ENCODE measurements at regions not wholly inside any gene's neighbourhood (a gene's known extent, or its start where the extent isn't known, plus 50 kb on each side); places are given as distances from the start of the nearest gene placed in this dataset.

DNA sequence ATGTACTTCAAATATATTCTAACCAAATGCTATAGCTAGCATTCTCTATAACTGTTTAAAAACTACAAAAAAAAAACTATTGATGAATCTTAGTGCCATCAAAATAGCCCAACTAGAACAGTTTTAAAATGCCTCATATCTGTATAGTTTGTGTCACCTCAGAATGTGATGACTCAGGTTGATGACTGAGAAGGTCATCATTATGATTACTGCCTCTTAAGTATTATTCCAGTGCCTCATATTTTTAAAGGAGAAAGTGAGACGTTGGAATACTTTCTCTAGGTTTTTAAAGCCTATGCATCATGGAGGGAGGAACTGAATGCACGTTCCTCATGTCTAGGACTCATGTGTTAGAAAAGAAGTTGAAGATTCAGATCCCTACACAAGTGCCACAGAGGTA, 88.2 kb downstream of the TMA16 start:
- DNase-seq (ENCODE audit: low read depth, low spot score): no peak

DNA sequence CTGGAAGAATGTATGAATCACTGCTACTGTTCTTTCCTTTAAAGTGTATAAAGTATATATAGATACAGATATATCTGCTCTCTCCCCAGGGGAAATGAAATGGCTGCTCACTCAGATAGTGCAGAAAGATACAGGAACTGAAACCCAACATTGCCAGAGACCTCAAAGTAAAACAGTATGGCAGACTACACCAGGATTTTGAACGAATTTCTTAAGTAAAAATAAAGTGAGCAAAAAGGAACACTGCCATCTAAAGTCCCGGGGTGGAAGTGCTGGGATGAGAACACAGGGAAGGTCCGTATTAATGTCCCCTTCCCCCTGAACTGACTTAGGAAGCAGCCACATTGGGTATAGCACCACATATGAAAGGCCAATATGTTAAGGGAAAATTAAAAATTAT, 93.4 kb downstream of the TMA16 start:
- DNase-seq (ENCODE audit: low read depth, low spot score): no peak

DNA sequence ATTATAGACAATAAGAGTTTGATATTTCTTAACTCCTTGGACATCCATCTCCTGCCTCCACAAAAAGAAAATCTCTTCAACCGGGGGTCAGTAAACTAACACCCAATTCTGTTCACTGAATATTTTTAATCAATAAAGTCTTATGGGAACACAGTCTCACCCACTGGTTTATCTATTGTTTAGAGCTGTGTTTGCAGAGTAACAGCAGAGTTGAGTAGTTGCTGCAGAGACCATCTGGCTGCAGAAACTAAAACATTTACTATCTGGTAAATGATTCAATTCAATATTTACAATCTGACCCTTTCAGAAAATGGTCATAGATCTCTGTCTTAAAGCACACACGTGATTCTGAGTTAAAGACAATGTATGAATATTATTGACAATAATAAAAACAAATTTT, 94.0 kb downstream of the TMA16 start:
- no peak for DNase-seq (ENCODE audit: low read depth, low spot score)

DNA sequence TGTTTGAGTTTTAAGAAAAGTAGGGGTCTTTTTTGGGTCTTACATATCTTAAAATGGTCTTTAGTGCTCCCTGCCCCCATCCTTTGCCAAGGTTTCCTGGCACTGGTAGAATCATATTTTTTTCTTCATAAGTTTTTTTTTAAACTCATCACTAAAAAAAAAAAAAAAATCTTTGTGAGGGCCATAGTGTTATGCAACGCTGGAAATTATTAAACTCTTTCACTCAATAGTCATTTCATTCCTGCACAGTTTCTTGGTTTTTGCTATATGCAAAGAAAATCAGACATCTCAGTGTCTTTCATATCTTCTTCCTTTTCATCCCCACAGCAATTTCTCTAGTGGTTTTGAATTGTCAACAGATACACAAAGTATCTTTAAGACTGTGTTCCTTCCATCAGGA, 95.6 kb downstream of the TMA16 start:
- no peak for DNase-seq (ENCODE audit: low read depth, low spot score)

DNA sequence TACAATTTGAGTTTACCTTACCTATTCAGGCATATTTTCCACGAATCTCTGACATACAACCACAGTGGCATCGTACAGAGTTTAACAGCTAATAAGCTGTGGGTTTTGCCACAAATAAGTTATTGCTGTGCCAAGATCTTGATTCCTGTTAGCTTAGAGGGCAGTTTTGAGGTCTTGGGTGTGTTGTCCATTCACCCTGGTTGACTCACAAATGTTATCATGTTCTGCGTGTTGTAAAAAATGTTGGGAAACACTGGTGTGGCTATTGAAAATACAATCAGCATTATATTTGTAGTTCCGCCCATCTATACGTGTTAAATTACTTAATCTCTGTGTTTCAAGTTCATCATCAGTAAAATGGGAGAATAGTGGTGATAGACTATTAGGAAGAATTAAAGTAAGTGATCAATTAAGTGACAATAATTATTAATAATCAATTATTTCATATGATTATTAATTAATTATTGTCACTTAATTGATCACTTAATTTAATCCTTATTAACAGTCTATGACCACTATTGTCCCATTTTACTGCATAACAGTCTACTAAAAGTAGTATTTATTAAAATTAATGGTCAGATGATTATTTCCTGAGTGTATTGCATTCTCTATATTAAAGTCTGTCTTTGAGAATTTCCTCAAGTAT, 96.3 kb downstream of the TMA16 start:
- no peak for DNase-seq (ENCODE audit: low read depth, low spot score)

DNA sequence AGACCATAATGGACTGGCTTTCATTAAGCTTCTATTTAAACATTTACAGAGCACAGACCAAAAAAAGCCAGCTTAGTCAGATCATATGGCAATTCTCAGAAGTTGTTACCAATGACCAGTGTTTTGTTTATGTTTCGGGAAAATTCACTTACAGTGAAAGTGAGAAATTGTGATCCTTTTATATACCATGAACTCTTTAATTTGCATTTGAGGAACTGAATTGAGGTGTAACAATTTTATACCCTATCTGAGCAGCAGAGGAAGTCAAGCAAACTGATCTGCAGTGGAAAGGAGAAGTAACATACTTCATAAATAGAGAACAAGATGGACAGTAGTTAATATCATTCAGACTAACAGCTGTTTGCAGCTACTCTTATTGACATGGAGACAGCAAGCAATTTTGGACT, 97.1 kb downstream of the TMA16 start:
- DNase-seq (ENCODE audit: low read depth, low spot score): no peak

DNA sequence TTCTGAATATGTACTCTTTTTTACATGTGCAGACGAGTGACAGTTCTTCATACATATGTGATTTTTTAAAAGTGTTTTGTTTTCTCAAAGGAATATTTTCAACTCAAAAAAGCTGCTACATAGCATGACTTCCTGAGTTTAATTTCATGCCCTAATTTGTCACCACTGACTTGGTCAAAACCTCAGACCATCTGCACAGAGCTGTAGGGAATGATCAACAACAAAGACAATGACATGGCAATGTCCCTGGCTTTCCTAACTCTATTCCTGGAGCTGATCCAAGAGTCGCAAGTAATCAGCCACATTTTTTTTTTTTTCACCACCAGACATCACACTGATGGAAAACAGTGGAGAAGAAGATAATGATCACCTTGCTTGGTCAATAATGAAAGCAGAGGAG, 97.7 kb downstream of the TMA16 start:
- DNase-seq (ENCODE audit: low read depth, low spot score): no peak

DNA sequence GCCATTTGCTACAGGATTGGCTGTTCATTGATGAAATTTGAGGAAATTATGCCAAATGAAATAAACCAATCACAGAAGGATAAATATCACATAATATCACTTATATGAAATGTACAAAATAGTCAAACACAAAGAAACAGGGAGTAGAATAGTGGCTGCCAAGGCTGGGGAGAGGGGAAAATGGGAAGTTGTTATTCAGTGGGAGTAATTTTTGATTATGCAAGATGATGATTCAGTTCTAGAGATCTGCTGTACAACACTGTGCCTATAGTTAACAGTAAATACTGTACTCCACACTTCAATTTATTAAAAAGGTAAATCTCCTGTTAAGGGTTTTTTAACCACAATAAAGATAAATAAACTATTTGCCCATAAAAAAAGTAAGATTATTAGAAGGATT, 101.1 kb downstream of the TMA16 start:
- DNase-seq (ENCODE audit: low read depth, low spot score): no peak

DNA sequence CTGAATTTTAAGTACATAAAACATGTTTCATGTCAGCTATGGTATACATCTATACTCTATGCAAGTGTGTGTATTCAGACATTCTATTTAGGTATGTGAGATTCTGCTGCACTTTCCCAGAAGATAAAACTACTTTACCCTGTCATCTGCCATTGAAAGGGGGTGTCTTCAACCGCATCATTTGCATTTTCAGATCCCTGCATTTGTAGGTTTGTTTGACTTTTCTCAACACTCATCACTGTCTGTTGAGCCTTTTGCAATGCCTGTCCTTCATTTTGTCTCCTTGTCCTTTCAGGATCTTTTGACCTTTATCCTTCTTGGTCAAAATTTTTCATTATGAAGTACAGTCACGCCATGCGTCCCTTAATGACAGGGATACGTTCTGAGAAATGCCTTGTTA, 103.5 kb downstream of the TMA16 start:
- DNase-seq (ENCODE audit: low read depth, low spot score): no peak

DNA sequence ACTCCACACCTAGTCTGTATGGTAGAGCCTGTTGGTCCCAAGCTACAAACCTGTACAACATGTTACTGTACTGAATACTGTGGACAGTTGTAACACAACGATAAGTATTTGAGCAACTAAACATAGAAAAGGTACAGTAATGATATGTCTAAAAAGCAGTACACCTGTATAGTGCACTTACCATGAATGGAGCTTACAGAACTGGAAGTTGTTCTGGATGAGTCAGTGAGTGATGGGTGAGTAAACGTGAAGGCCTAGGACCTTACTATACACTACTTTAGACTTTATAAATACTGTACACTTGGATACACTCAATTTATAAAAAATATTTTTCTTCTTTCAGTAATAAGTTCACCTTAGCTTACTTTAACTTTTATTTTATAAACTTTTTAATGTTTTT, 104.0 kb downstream of the TMA16 start:
- DNase-seq (ENCODE audit: low read depth, low spot score): no peak

DNA sequence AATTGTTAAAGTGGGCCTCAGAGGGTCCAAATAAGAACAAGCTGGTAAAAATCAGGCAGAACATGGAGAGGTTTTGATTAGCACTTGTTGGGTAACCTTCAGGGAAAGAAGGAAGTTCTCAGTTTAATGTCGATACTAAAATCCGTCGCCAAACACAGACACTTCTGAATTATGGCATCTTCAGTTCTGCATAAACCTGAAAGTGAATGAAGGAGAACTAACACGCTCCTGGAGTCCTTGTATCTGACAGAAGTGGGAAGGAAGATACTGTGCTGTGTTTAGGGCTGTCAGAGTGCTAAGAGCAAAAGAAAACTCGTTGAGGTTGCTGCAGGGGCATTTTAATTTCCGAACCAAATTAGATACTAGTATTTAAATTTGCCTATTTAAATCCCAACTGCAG, 106.2 kb downstream of the TMA16 start:
- DNase-seq (ENCODE audit: low read depth, low spot score): no peak

DNA sequence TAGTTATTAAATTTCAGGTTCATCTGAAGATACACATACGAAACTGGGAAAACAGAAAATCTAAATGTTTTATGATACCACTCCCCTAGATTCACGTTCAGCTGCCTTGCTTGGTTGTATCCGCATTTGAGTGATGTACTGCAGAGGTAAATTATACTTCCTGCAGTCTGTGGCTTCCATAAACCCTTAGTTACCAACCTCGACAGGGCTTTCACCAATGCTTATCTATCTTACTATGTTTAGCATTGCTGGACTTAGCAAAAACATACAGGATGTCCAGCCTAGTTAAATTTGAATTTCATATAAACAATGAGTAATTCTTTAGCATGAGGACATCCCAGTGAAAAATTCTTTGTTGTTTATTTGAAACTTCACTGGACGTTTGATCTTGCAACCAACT, 108.8 kb downstream of the TMA16 start:
- DNase-seq (ENCODE audit: low read depth, low spot score): no peak

DNA sequence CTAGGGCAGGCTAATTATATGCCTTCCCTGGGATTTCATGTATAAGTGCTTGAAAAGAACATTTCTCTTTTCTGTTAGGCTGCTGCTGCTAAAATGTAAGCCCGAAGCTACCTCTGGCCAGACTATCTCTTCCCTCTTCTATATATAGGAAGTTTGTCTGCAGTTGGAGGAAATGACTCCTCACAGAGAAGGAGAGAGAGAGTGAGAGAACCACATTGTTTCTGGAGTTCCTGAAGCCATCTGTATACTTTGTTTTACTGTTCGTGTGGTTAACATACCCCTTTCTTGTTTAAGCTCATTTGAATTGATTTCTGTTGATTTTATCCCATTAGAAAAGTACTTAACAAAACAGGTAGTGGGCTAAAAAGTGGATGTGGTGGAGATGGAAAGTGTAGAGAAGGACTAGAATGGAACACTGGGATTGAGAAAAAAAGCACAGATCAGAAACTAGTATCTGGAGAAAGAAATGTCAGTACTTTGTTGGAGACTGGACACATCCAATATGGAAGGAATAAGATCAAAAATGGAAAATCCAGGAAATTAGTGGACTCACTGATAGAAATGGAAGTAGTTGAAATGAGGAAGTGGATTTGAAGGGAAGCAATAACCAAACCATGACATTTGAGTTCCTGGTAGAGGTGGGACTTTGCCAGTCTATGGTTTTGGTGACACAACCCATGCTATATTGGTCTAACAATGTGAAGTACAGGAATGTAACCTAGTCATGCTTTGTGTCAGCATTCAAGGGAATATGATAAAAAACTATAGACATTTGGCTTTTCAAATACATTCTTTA, 112.6 kb downstream of the TMA16 start:
- no peak for DNase-seq (ENCODE audit: low read depth, low spot score)

DNA sequence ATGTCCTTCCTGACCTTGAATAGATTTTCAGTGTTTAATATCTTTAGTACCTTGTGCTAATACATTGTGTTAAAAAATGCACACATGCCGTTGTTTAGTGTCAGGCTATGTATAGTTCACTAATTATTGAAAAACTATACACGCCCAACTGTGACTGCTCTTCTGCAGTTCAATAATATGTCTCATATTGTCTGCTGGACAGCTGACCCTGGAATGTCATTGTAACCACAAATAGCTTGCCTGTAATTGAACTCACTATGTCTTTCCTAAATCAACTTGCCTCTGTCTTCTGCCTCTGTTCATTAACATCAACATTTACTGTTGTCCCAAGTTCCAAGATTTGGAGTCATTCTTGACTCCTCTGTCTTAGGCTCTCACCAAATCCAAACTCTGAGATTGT, 114.5 kb downstream of the TMA16 start:
- no peak for DNase-seq (ENCODE audit: low read depth, low spot score)

DNA sequence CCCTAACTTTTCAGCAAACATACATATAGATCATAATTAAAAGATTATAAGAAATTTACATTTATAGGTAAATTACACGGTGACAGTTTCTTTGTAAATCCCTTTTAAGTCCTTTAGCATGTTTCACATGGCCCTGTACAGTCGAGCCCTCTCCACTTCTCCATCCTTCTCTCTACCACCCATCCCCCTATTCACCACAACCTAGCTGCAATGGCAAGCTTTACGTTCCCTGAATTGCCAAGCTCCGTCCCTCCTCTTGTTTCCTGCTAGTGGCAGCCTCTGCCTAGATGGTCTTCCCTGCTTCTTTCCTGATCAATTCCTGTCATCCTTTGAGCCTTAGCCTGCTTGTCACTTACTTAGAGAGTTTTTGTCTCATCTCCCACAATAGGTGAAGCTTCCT, 116.2 kb downstream of the TMA16 start:
- no peak for DNase-seq (ENCODE audit: low read depth, low spot score)

DNA sequence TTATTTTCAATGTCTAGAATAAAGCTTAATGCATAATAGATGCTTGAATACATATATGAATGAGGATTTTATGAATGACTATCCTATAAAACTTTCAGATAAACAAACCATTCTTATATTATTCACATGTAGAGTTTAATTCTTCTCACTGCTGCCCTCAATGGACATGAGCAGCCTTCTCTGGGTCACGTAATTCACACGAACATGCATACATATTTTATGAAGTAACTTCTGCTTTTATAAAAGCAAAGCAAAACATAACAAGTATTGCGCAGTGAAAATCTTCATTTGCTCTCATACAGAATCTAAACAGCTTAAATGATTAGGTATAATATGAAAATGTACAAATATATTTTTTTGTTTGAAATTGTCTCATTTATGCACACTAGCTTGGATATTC, 116.7 kb downstream of the TMA16 start:
- DNase-seq (ENCODE audit: low read depth, low spot score): no peak

DNA sequence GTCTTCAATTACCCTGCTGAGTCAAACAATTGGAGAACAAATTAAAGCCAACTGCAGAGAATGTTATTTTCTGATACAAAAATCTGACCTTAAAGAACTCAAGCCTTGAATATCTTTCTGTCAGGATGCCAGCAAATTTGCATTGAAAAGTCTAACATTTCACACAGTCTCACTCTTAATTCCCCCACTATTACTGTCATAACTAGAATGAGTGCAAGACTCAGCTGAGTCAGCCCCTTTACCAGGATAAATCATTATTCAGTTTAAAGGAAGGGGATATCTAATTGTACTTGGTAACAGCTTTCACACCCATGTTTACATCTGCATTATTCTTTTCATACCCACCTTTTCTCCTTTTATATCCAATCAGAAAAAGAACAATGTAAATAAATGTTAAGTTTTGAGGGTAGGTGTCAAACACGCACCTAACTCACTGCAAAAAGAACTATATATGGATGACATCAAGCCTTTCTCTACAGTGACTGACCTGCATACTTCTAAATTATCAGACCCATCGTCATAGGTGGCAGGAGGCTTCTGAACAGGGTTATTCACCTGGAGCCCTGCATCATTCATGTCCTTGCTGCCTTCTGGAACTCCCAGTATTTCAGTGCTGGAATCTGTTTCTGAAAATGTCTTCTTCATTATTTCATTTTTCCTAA, 117.4 kb downstream of the TMA16 start:
- DNase-seq (ENCODE audit: low read depth, low spot score): no peak

DNA sequence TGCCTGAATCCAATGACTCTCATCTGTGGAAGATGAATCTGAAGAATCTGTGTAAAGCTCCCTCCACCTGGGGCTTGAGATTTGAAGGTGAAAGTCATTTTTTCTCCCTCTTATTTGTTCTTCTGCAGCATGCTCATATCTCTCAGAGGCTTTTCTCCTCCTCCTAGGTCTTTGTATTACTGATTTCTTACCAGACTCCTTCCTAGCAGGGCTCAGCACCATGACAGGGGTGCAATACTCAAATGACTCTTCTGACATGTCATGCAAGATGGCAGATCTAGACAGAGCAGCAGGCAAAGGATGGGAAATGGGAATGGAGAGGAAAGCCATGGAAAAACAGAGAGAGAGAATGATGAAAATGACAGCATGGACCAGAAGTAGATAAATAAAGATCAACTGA, 118.3 kb downstream of the TMA16 start:
- no peak for DNase-seq (ENCODE audit: low read depth, low spot score)

DNA sequence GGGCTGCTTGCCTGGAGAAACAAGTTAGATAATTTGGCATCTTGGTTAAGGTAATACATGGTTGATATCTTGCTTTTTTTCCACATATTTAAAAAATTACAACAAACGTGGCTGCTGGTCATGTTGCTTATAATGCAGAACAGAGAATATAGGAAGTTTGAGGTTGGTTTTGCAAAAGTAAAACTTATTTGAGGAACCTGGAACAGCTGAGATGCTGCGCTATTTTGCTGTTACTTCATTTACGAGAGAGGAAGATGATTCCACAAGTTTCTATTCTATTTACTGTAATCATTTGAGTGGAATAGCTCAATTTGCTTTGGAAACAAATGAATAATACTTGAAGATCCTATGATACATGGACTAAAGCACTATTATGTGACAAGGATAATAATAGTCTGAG, 118.9 kb downstream of the TMA16 start:
- no peak for DNase-seq (ENCODE audit: low read depth, low spot score)

DNA sequence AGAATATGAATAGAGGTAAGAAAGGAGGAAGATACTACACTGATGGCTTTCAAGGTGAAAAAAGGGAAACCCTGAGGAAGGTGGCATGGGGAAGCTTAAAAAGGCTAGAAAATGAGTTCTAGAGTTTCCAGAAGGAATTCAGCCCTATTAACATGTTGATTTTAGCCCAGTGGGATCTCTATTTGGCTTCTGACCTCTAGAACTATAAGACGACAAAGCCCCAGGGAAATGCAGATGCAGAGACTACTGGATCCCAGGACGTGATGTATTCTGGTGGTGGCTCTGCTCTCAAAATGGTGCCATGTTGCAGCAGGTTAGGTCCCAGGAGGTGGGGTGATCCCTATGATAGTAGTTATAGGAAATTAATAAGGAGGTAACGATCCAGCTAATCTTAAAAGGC, 120.4 kb downstream of the TMA16 start:
- no peak for DNase-seq (ENCODE audit: low read depth, low spot score)

DNA sequence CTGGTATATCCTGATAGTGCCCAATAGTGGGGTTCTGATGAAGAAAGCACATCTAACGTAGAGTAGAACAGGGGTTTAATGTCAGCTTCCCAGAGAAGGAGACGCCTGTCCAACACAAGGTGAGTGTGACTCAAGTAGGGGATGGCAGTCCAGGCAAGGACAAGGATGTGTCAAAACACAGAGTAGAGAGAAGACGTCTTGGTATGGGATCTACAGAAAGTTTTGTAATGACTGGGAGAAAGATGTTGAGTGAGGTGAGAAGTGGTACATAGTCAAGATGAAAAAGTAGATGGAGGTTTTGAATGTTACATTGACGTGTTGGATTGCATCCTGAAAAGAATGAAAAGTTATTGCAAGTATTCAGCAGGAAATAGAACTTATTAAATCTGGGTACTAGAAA, 124.4 kb downstream of the TMA16 start:
- DNase-seq (ENCODE audit: low read depth, low spot score): no peak

DNA sequence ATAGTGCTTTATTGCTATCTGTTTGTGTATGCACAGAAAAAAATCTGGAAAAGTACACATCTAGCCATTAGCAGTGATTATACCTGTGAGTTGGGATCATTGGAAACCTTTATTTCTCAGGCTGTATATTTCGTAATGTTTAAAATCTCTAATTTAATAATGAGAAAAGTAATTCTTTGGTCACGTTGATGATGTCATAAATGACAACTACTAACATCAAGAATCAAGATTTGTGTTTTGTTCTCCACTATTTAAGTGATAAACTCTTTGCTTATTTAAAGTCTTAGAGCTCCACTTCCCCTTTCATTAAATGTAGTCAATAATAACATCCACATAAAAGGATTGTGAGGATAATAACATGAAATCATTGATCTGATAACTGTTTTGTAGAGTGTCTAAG, 126.2 kb downstream of the TMA16 start:
- no peak for DNase-seq (ENCODE audit: low read depth, low spot score)

DNA sequence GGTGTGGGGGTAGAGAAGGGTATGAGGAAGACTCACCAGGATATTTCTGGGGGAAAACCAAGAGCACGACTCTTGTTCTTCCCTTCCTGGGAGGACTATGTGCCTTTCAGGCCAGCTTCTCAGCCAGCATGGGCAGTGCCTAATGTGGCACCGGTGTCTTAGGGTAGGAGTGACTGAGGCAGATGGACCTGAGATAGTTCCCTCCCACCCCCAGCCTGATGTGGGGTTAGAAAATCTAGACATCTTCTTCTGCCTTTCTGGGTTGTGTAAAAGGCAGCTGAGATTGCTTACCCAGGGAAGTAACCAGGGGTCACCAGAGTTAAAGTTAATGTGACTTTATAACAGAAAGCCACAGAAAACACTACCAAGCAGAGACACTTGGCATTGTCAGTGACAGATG, 127.3 kb downstream of the TMA16 start:
- no peak for DNase-seq (ENCODE audit: low read depth, low spot score)
